ENCODE measurements at regions not wholly inside any gene's neighbourhood (a gene's known extent, or its start where the extent isn't known, plus 50 kb on each side); places are given as distances from the start of the nearest gene placed in this dataset.

GRCh38 chr3:10561946-10562560 is 56.7 kb upstream of the ATP2B2 start:
- Histone ChIP-seq H3K4me2 (ENCODE audit: low read length) (no peak overlapping the region), H3K4me1 (ENCODE audit: control insufficient read depth in 1 of 2, insufficient read depth in 2 of 2, low read length in 2 of 2) (peaks cover 5 to 15% of the 10 kb centered on the region in 2 experiments; a peak in 3 of 4 replicates), H3K9me3 (ENCODE audit: control insufficient read depth in 1 of 2, insufficient read depth in 1 of 2, low read depth in 1 of 2, low read length in 2 of 2) (no peaks in the 10 kb centered on the region), H3K9me2 (ENCODE audit: insufficient read depth) (no peaks in the 10 kb centered on the region), H3K27me3 (ENCODE audit: insufficient read depth, low read length) (peaks cover 53% of the 10 kb centered on the region), H3K27ac (ENCODE audit: low read depth, low read length) (no peak overlapping the region), H3K4me3 (replicated peaks in 1 of 2; ENCODE audit: low read depth in 1 of 2, low read length in 2 of 2) (no peak overlapping the region), H4K20me1 (ENCODE audit: insufficient read depth) (no peaks in the 10 kb centered on the region), H3K9ac (ENCODE audit: low read length) (no peak overlapping the region), H3K79me2 (ENCODE audit: insufficient read depth, low read length) (no peaks in the 10 kb centered on the region), H2AFZ (ENCODE audit: low read depth, low read length, poor library complexity, severe bottlenecking) (no peak overlapping the region), H3K36me3 (ENCODE audit: control insufficient read depth in 1 of 2, insufficient read depth in 2 of 2, low read length in 2 of 2) (no peaks in the 10 kb centered on the region)
- DNase-seq (ENCODE audit: low read depth, low spot score) = no peak
- ChIA-PET POLR2A (no interaction called here), CTCF (no interaction called here), RAD21 (ENCODE audit: low non-redundant PET in 1 of 2, low total read pairs in 2 of 2, uncharacterized antibody in 2 of 2, unreplicated experiment in 2 of 2) (no interaction called here)
- intact Hi-C loops (cut with micrococcal nuclease) = no loop called here
- BruUV-seq (replicated peaks) = no TSS peak
- TF ChIP-seq SRF (IDR thresholded peaks at IDR 0.05; ENCODE audit: low read depth) (no peak), ELF1 (IDR thresholded peaks at IDR 0.05; ENCODE audit: borderline replicate concordance, low read depth) (no peak), CBX3 (IDR thresholded peaks at IDR 0.05; ENCODE audit: low read depth) (no peak), POLR2A (IDR thresholded peaks at IDR 0.05; ENCODE audit: borderline replicate concordance, extremely low read depth, insufficient read depth, insufficient read length) (no peak), EZH2phosphoT487 (IDR thresholded peaks at IDR 0.05; ENCODE audit: borderline replicate concordance) (no peak), MAX (IDR thresholded peaks at IDR 0.05) (no peak), POLR2AphosphoS5 (IDR thresholded peaks at IDR 0.05; ENCODE audit: low read depth, low read length) (no peak), YY1 (IDR thresholded peaks at IDR 0.05; ENCODE audit: extremely low read depth, insufficient replicate concordance, low read depth, low read length) (no peak), ZNF274 (IDR thresholded peaks at IDR 0.05; ENCODE audit: low read depth, low read length) (no peak), EZH2 (IDR thresholded peaks at IDR 0.05) (no peak), RAD21 (IDR thresholded peaks at IDR 0.05; ENCODE audit: low read depth) (no peak), CTCF (IDR thresholded peaks at IDR 0.05 in 2 of 3, conservative IDR thresholded peaks at IDR 0.05 in 1 of 3; ENCODE audit: borderline replicate concordance in 1 of 3, insufficient read depth in 1 of 3, low read depth in 2 of 3, low read length in 2 of 3) (no peak), ZFX (IDR thresholded peaks at IDR 0.05) (no peak), EGR1 (IDR thresholded peaks at IDR 0.05; ENCODE audit: low read depth) (no peak), SP1 (IDR thresholded peaks at IDR 0.05; ENCODE audit: low read depth) (no peak), ATF3 (IDR thresholded peaks at IDR 0.05) (no peak), FOSL1 (IDR thresholded peaks at IDR 0.05; ENCODE audit: low read depth) (no peak)
- ATAC-seq = no peak

All from HCT116 (cell line).